ENCODE measurements at regions not wholly inside any gene's neighbourhood (a gene's known extent, or its start where the extent isn't known, plus 50 kb on each side); places are given as distances from the start of the nearest gene placed in this dataset.

- no peak for TF ChIP-seq CTCF (IDR thresholded peaks at IDR 0.05; ENCODE audit: poor library complexity, severe bottlenecking)
- no peak for TF ChIP-seq POLR2AphosphoS5 (IDR thresholded peaks at IDR 0.05)
- no peak for TF ChIP-seq RAD21 (conservative IDR thresholded peaks at IDR 0.05)
These were observed 55.0 kb downstream of the RGS12 start for GRCh38 chr4:3347871-3348270.

Measured in neural cell (in vitro differentiated cells).